Ecto neural progenitor cell (in vitro differentiated cells): ENCODE measurements at regions not wholly inside any gene's neighbourhood (a gene's known extent, or its start where the extent isn't known, plus 50 kb on each side); places are given as distances from the start of the nearest gene placed in this dataset.

Experiments used
- DNase-seq: peaks from one replicate; pipeline ENCODE4 v3.0.0-alpha.2; 2018; ENCODE audit warnings: low spot score

DNA sequence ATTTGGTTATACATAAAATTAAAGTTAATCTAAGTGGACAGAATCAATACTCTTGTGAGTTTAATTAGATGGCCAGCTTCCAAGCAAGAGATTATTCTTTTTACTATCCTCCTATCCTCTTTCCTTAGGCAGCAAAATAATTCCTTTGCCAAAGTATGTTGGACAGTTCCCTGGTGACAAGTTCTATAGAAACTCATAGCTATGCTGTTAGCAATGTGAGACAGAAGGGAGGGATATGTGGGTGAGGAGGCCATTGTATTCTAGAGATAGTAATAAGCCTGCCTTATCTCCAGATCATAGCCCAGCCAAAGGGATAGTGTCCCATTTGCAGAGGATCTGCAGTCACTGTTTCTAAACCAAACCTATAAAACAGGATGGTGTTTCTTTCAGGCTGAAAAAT, 181.6 kb upstream of the HDAC9 start:
- DNase-seq: no peak

GRCh38 chr7:18315241-18315640, 180.3 kb upstream of the HDAC9 start:
- no peak for DNase-seq

- no peak for DNase-seq
These were observed 177.6 kb upstream of the HDAC9 start for GRCh38 chr7:18317941-18318340.

- DNase-seq: no peak
These were observed 175.1 kb upstream of the HDAC9 start for GRCh38 chr7:18320422-18320821.

- DNase-seq: no peak
These were observed 174.5 kb upstream of the HDAC9 start for GRCh38 chr7:18320971-18321567.

GRCh38 chr7:18330548-18330947, 165.0 kb upstream of the HDAC9 start:
- DNase-seq: no peak

- no peak for DNase-seq
These were observed 158.9 kb upstream of the HDAC9 start for GRCh38 chr7:18336626-18337025.

DNA sequence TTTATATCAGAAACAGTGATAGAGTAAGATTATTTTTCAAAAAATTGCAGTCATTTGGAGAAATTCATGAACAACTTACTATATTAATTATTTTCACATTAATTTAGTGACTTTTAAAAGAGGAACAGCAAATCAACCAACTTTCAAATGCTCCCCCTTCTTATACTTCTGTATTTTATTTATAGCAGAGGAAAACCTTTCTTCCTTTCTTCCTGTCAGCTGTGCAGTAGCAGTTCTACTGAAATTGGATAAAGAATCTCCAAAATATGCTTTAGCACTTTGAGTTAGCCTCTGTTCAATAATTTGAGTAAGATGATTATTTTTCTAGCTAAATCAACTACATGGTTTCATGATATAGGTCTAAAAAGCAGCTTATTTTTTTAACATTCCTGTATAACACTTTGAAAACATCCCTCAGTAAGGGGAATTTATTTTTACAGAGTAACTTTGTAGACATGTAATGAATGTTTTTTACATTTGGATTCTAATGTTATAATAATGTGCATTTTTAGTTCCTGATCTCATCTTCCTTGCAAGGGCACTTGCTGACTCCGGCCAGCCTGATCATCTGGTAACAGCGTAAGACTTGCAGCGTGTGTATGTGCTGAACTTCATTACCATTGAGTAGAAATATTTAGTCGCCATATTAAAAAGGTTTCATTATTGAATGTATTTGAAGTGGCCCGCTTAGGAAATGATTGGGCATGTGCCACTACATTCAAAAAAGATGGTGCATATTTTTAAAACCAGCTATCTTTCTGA, 158.3 kb upstream of the HDAC9 start:
- no peak for DNase-seq

DNA sequence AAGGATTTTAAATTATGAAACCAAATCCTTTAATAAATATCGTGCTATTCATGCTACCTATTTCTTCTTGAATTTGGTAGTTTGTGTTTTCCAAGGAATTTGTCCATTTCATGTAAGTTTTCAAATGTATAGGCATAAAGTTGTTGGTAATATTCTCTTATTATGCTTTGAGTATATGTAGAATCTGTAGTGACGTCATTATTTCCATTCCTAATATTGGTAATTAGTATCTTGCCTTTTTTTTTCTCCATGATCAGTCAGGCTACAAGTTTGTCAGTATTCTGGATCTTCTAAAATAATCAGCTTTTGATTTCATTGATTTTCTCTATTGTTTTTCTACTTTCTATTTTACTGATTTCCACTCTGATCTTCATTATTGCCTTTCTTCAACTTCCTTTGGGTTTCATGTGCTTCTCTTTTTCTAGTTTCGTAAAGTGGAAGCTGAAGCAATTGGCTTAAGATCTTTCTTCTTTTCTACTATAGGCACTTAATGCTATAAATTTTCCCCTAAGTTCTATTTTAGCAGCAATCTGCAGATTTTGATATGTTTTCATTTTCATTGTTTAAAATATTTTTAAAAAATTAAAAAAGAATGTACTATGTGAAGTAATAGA, 156.5 kb upstream of the HDAC9 start:
- no peak for DNase-seq

DNA sequence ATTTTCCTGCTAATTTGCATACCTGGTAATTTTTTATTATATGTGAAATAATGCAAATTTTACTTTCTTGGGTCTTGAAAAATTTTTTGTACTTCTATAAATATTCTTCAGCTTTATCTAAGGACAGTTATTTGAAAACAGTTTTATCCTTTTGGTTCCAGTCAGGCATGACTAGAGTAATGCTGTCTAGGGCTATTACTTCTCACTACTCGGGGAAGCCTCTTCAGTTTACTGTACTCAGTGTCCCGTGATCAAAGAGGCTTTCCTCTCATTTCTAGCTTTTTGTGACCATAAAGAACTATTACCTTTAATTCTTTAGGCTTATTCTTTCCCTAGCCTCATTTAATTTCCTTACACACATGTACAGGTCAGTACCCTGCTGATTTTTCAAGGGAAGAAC, 153.8 kb upstream of the HDAC9 start:
- DNase-seq: no peak

GRCh38 chr7:18343047-18343446, 152.5 kb upstream of the HDAC9 start:
- no peak for DNase-seq

- no peak for DNase-seq
These were observed 151.0 kb upstream of the HDAC9 start for GRCh38 chr7:18344536-18344935.

DNA sequence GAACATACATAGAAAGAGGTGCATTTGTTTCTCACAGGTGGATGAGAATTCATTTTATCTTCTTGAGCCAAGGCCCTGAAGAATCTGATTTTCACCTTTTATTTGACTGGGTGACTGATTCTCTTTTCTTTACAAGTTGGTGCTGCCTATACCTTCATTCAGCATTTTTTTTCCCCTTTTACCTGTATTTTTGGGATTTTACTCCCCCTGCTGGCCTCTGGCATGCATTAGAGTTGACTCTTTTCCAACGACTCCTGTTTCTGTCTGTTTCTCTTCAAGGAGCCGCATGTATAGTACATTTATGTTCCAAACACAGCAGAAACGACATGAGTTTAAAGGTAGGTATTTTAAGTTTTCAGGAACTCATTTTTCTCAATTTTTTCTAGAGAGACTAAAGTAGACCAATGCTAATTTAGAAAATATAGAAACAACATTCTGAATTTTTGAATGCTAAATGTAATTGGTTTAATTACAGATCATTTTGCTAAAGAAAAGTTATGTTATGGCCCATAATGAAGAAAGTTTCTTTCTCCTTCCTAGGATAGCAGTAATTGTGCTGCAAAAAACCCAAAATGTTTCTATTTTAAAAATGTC, 149.8 kb upstream of the HDAC9 start:
- DNase-seq: peak; percentile 52

- no peak for DNase-seq
These were observed 148.4 kb upstream of the HDAC9 start for GRCh38 chr7:18347170-18347569.

- DNase-seq: no peak
These were observed 144.9 kb upstream of the HDAC9 start for GRCh38 chr7:18350678-18351077.

DNA sequence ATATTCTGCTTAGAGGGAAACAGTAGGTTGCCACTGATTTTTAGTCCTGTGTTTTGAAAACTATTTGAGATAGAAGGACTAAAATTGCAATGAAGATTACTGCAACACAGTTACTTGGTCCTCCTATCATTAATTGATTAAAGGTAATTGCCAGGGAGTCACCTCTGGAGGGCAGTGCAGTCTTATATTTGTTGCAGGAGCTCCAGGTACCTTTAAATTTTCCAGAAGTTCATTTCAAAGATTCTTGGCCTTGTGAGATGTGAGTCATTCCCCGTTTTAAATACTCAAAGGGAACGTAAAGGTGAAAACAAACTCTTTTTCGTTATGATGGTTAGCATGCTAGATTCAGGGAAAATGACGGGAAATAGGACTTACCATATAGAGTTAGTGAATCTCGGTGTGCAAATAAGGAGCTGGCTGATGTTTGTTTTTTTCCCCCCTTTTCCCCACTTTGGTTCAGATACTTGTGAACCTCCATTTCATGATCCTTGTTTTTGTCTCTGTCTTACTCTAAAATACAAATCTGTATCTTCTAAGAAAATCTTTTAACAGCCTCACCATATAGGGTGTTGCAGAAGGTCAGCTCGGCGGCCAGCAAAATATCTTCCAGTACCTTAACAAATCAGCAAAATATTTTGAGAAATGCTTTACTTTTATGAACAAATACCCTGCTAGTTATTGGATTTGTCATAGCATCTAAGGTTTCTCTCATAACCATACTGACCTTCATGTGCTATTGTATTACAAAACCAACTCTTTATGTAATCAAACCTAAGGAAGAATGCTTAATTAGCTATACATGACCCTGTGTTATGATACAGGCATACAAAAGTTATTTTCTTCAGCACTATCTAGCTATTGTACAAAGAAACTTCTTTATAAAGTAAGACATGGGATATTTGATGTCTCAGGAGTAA, 143.0 kb upstream of the HDAC9 start:
- DNase-seq: no peak

- no peak for DNase-seq
These were observed 142.2 kb upstream of the HDAC9 start for GRCh38 chr7:18353339-18353738.

GRCh38 chr7:18354108-18355085, 141.2 kb upstream of the HDAC9 start:
- no peak for DNase-seq

DNA sequence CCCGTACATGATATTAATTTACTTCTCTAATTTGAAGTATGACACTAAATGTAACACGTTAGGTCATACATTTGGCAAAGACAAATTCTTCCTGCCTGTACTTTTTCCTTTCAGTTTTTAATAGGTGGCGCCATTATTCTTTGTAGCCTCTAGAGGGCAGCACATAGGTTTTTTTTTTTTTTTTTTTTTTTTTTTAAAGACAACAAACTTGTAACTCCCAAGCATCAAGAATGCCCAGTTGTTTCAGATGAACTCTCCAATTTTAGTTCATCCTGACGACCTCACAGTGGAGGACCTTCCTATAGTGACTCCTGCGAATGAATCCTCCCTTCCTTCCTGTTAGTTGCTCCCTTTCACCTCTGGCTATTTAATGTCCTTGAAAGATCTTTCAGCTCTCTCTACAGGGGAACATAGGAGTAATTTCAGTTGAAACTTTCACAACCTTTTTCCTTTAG, 139.3 kb upstream of the HDAC9 start:
- DNase-seq: no peak

DNA sequence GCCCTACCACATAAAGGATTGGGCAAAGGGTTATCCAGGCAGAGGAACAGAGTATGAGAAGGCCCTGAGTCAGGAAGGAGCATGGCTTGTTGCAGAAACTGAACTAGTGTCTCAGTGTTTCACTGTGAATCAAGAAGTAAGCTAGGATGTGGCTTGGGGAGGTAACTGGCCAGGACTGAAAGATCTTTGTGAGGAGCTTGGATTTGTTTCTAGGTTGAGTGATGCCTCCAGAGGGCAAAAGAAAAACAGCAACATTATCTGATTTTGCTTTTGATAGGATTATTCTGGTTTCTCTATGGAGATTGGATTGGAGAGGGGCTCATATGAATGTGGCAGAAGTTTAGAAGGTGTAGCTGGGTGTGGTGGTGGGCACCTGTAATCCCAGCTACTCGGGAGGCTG, 137.9 kb upstream of the HDAC9 start:
- DNase-seq: no peak

DNA sequence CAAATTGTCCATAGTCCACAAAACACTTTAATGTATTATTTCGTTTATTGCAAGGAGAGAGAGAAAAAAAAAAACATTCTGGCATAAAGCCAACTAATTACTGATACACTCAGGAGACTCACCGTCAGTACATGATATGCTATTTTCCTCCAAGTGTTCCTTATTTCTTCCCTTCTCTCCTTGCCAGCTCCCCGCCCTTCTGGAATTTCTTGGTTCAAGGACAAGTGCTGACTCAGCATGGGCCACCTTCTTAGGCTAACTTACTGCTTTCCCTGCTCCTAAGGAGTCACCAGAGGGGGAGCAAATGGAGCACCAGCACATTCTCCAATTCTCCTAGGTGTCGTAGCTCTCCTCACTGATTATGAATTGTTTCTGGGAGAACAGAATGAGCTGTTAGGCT, 133.8 kb upstream of the HDAC9 start:
- no peak for DNase-seq
